DOHH2 (cell line): ENCODE measurements at regions not wholly inside any gene's neighbourhood (a gene's known extent, or its start where the extent isn't known, plus 50 kb on each side); places are given as distances from the start of the nearest gene placed in this dataset.
"Not testable (repeated sequence)": the region's sequence is repeated elsewhere in the genome, so short reads cannot be mapped to it uniquely, and the experiment has no call there.

Source experiments
- CTCF ChIP-seq: fragments of 200-600 bp; sonication (generic); IDR thresholded peaks from one replicate; pipeline ENCODE4 v1.5.1; 2014; ENCODE audit warnings: antibody characterized with exemption, mild to moderate bottlenecking, low read depth, low read length; ENCODE audit not compliant: poor library complexity, severe bottlenecking
- EZH2phosphoT487 ChIP-seq: fragments of 200-600 bp; sonication (generic); IDR thresholded peaks from 2 replicates; pipeline ENCODE4 v1.6.1; 2017; ENCODE audit warnings: borderline replicate concordance, mild to moderate bottlenecking, antibody characterized with exemption, low read length, moderate library complexity, mixed read lengths

DNA sequence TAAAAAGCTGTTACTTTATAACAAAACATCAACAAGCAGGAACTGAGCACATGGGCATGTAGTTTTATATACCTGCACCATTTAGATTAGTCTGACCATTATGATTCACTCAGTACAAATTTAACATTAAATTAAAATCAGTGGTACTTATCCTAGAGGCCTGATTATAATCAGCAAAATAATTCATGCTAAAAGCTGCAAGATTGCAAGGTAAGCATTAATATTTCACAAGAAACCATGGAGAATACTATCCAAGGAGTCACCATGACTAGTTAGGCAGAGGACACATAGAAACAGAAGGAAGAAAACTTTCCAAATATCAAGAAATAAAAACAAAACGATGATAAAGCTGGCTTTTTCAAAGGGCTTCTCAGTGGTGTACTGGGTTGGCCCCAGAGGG lies 297.5 kb downstream of the KLF13 start:
- not testable (repeated sequence) for TF ChIP-seq CTCF, EZH2phosphoT487
